Osteocyte (in vitro differentiated cells): ENCODE measurements at regions not wholly inside any gene's neighbourhood (a gene's known extent, or its start where the extent isn't known, plus 50 kb on each side); places are given as distances from the start of the nearest gene placed in this dataset.

Source experiments
- DNase-seq: peaks from one replicate; pipeline ENCODE4 v3.0.0; 2021; ENCODE audit warnings: mixed read lengths; ENCODE audit not compliant: unreplicated experiment; ENCODE audit errors: extremely low spot score
- H3K27ac Mint-ChIP-seq: one replicate; pipeline ENCODE4 v1.8.0; 2021; ENCODE audit warnings: mild to moderate bottlenecking, mixed read lengths; ENCODE audit not compliant: unreplicated experiment
- H3K27me3 Mint-ChIP-seq: one replicate; pipeline ENCODE4 v1.8.0; 2021; ENCODE audit warnings: mixed read lengths; ENCODE audit not compliant: unreplicated experiment
- H3K36me3 Mint-ChIP-seq: one replicate; pipeline ENCODE4 v1.8.0; 2021; ENCODE audit warnings: mixed read lengths; ENCODE audit not compliant: unreplicated experiment
- H3K4me1 Mint-ChIP-seq: one replicate; pipeline ENCODE4 v1.8.0; 2021; ENCODE audit warnings: mixed read lengths; ENCODE audit not compliant: unreplicated experiment
- H3K4me3 Mint-ChIP-seq: one replicate; pipeline ENCODE4 v1.8.0; 2021; ENCODE audit warnings: mild to moderate bottlenecking, moderate library complexity, mixed read lengths; ENCODE audit not compliant: unreplicated experiment
- H3K9me3 Mint-ChIP-seq: one replicate; pipeline ENCODE4 v1.8.0; 2021; ENCODE audit warnings: mixed read lengths; ENCODE audit not compliant: unreplicated experiment
- TF ChIP-seq, protein P1 (sequence below): fragments of 200-600 bp; sonication (generic); IDR thresholded peaks from 2 replicates; pipeline ENCODE4 v1.5.0; 2021; ENCODE audit warnings: antibody characterized with exemption, mild to moderate bottlenecking, moderate library complexity

DNA sequence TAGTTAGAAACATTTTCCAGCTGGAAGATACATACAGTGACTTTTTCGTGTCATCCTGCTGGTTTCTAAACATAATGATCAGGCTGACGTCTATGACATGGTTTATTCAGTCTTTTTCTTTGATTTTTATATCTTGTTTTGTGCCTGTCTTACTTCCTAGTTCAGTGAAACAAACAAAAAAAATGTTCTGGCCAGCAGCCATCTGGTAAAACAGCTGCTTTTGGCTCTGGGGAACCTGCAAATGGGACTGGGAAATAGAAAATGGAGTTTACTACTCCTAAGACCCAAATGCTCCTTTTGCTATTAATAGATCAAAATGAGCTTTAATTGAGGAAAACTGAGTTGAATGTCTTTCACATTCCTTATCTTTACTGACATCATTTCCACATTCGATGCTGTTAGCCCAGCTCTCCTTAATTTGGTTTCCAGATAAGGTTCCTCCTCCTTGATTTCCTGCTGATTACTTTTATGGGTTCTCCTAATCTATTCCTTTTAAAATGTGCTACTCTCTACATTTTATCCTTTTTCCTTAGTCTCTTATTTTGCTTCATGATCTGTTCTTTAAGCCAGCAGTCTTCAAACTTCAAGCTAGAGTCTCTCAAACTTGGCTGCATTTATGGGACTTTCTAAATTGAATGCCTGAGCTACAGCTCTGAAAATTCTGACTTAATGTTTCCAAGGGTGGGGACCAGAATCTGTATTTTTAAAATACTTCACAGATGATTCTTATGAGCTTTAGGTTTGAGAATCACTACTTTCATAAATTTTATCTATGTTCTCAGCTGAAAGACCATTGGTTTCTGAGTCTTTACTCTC lies 499.5 kb downstream of the ANKRD50 start:
- H3K27ac Mint-ChIP-seq: no peak overlapping the region
- H3K4me3 Mint-ChIP-seq: no peak overlapping the region
- H3K36me3 Mint-ChIP-seq: no peaks in the 10 kb centered on the region
- no peak for DNase-seq
- TF ChIP-seq, protein P1, sequence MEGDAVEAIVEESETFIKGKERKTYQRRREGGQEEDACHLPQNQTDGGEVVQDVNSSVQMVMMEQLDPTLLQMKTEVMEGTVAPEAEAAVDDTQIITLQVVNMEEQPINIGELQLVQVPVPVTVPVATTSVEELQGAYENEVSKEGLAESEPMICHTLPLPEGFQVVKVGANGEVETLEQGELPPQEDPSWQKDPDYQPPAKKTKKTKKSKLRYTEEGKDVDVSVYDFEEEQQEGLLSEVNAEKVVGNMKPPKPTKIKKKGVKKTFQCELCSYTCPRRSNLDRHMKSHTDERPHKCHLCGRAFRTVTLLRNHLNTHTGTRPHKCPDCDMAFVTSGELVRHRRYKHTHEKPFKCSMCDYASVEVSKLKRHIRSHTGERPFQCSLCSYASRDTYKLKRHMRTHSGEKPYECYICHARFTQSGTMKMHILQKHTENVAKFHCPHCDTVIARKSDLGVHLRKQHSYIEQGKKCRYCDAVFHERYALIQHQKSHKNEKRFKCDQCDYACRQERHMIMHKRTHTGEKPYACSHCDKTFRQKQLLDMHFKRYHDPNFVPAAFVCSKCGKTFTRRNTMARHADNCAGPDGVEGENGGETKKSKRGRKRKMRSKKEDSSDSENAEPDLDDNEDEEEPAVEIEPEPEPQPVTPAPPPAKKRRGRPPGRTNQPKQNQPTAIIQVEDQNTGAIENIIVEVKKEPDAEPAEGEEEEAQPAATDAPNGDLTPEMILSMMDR: no peak
- H3K4me1 Mint-ChIP-seq: peaks cover 15% of the 10 kb centered on the region
- no peaks in the 10 kb centered on the region for H3K27me3 Mint-ChIP-seq
- H3K9me3 Mint-ChIP-seq: peaks cover 4% of the 10 kb centered on the region

DNA sequence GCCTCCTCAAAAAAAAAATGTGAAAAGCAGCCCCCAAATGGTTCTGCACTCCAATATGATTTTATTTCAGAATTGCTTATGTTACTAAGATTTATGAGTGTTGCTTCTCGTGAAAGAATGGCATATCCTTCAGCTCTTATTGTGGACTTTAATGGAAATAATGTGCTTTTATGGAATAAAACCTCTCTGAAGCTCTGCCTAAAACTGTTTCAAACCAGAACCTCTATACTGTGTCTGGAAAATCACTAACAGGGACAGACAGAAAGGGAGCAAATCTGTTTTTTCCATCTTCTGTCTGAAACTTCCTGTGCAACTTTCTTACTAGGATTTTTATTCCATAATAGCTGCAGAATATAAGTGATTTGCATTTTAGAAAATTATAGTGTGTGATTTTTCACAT lies 493.1 kb downstream of the ANKRD50 start:
- TF ChIP-seq, protein P1: no peak
- DNase-seq: no peak
- Mint-ChIP-seq H3K4me1 (no peaks in the 10 kb centered on the region), H3K36me3 (no peaks in the 10 kb centered on the region), H3K27me3 (no peaks in the 10 kb centered on the region), H3K9me3 (peaks cover 10% of the 10 kb centered on the region), H3K27ac (no peak overlapping the region), H3K4me3 (no peak overlapping the region)

DNA sequence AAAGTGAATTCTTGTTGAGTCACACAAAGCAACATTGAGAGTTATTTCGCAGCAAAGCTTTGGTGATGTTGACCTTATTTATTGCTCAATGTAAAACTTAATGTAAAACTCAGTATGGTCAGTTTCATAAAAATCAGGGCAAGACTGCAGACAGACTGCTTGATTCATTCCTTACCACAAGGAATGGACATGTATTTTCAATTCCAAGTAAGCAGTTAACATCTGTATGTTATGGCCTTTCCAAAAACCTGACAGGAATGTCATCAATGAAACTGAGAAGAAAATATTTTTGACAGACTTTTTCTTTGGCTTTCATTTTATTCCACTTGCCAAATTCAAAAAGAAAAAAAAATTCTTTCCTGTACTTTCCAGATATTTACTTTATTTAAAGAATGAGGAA lies 488.3 kb downstream of the ANKRD50 start:
- H3K27me3 Mint-ChIP-seq: no peaks in the 10 kb centered on the region
- no peak overlapping the region for H3K4me3 Mint-ChIP-seq
- TF ChIP-seq, protein P1: no peak
- peaks cover 6% of the 10 kb centered on the region for H3K36me3 Mint-ChIP-seq
- H3K9me3 Mint-ChIP-seq: peaks cover 39% of the 10 kb centered on the region
- no peaks in the 10 kb centered on the region for H3K4me1 Mint-ChIP-seq
- H3K27ac Mint-ChIP-seq: no peak overlapping the region
- DNase-seq: no peak

DNA sequence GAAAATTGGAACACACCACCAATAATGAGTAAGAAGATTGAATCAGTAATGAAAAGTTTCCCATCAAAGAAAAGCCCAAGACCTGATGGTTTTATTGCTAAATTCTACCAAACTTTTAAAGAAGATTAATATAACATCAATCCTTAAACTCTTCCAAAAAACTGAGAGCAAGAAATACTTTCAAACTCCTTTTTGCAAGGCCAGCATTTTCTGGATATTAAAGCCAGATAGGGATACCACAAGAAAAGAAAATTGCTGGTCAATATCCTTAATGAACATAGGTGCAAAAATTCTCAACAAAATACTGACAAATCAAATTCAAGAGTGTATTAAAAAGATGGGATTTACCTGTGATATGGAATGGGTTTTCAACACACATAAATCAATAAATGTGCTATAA lies 484.6 kb downstream of the ANKRD50 start:
- H3K4me3 Mint-ChIP-seq: no peak overlapping the region
- H3K9me3 Mint-ChIP-seq: peaks cover 36% of the 10 kb centered on the region
- no peak overlapping the region for H3K27ac Mint-ChIP-seq
- peaks cover 6% of the 10 kb centered on the region for H3K36me3 Mint-ChIP-seq
- peaks cover 10% of the 10 kb centered on the region for H3K4me1 Mint-ChIP-seq
- H3K27me3 Mint-ChIP-seq: no peaks in the 10 kb centered on the region
- DNase-seq: no peak
- TF ChIP-seq, protein P1: no peak

DNA sequence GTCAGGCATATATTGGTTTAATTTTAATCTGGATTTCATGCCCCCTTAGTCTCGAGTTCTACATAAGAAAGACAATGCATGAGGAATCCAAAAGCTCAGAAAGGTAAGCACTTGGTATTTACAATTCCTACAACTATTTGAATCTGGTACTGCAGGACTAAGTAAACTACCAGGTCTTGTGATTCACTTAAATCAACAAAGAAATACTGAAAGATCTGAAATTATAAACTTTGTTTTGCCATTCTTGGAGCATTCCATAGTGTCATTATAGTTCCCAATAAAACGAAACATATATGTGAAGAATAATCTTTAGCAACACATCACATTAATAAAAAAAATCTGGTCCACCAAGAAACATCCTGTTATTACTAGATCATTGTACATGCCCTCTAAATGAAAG lies 482.3 kb downstream of the ANKRD50 start:
- no peak overlapping the region for H3K27ac Mint-ChIP-seq
- H3K4me1 Mint-ChIP-seq: peaks cover 10% of the 10 kb centered on the region
- no peaks in the 10 kb centered on the region for H3K27me3 Mint-ChIP-seq
- no peak overlapping the region for H3K4me3 Mint-ChIP-seq
- peaks cover 36% of the 10 kb centered on the region for H3K9me3 Mint-ChIP-seq
- H3K36me3 Mint-ChIP-seq: peaks cover 6% of the 10 kb centered on the region
- TF ChIP-seq, protein P1: no peak
- no peak for DNase-seq
